ENCODE measurements at regions not wholly inside any gene's neighbourhood (a gene's known extent, or its start where the extent isn't known, plus 50 kb on each side); places are given as distances from the start of the nearest gene placed in this dataset.

DNA sequence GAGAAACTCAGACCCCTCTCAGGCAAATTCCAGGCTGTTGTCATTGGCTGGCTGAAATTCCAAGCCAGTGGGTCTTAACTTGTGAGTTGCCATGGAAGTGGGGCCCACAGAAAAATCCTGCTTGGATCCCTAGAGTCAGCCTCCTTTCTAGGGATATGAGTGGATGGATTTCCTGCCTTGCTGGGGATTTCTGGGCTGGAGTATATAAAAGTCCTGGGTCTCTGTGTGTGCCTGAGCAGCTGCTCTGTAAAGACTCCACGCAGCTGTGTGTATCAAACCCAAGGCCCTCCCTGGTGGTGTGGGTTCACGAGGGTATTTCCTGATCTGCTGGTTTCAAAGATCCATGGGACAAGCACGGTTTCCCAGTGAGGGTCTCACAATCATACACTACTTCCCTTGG is 1077.1 kb downstream of the SLC16A7 start:
- TF ChIP-seq, protein P1, sequence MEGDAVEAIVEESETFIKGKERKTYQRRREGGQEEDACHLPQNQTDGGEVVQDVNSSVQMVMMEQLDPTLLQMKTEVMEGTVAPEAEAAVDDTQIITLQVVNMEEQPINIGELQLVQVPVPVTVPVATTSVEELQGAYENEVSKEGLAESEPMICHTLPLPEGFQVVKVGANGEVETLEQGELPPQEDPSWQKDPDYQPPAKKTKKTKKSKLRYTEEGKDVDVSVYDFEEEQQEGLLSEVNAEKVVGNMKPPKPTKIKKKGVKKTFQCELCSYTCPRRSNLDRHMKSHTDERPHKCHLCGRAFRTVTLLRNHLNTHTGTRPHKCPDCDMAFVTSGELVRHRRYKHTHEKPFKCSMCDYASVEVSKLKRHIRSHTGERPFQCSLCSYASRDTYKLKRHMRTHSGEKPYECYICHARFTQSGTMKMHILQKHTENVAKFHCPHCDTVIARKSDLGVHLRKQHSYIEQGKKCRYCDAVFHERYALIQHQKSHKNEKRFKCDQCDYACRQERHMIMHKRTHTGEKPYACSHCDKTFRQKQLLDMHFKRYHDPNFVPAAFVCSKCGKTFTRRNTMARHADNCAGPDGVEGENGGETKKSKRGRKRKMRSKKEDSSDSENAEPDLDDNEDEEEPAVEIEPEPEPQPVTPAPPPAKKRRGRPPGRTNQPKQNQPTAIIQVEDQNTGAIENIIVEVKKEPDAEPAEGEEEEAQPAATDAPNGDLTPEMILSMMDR (IDR thresholded peaks at IDR 0.05 in 2 of 3, conservative IDR thresholded peaks at IDR 0.05 in 1 of 3; ENCODE audit: borderline replicate concordance in 1 of 3, insufficient read depth in 1 of 3, low read depth in 2 of 3, low read length in 2 of 3) = no peak
- TF ChIP-seq SP1 (IDR thresholded peaks at IDR 0.05; ENCODE audit: low read depth) (no peak), POLR2AphosphoS5 (IDR thresholded peaks at IDR 0.05; ENCODE audit: low read depth, low read length) (no peak), SIN3A (IDR thresholded peaks at IDR 0.05; ENCODE audit: low read depth) (no peak), POLR2A (IDR thresholded peaks at IDR 0.05; ENCODE audit: borderline replicate concordance, extremely low read depth, insufficient read depth, insufficient read length) (no peak), EGR1 (IDR thresholded peaks at IDR 0.05; ENCODE audit: low read depth) (no peak)
- TF ChIP-seq, protein P2, sequence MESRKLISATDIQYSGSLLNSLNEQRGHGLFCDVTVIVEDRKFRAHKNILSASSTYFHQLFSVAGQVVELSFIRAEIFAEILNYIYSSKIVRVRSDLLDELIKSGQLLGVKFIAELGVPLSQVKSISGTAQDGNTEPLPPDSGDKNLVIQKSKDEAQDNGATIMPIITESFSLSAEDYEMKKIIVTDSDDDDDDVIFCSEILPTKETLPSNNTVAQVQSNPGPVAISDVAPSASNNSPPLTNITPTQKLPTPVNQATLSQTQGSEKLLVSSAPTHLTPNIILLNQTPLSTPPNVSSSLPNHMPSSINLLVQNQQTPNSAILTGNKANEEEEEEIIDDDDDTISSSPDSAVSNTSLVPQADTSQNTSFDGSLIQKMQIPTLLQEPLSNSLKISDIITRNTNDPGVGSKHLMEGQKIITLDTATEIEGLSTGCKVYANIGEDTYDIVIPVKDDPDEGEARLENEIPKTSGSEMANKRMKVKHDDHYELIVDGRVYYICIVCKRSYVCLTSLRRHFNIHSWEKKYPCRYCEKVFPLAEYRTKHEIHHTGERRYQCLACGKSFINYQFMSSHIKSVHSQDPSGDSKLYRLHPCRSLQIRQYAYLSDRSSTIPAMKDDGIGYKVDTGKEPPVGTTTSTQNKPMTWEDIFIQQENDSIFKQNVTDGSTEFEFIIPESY (IDR thresholded peaks at IDR 0.05; ENCODE audit: extremely low read depth, insufficient replicate concordance, low read length) = no peak
